Activated T-cell treated with anti-CD3 and anti-CD28 coated beads, Interleukin-2, amount 50 U/mL, for 48 hours (primary cell): ENCODE measurements at regions not wholly inside any gene's neighbourhood (a gene's known extent, or its start where the extent isn't known, plus 50 kb on each side); places are given as distances from the start of the nearest gene placed in this dataset.

Experiments
- DNase-seq, 2 experiments: peaks; one replicate each; pipeline ENCODE4 v3.0.0-alpha.2; 2020

GRCh38 chr9:18075253-18075952, 398.6 kb upstream of the ADAMTSL1 start:
- no peak for DNase-seq

- DNase-seq, result no peak
Observed at GRCh38 chr9:18077941-18078678, 395.8 kb upstream of the ADAMTSL1 start.

- no peak for DNase-seq
Observed at GRCh38 chr9:18092138-18092537, 381.8 kb upstream of the ADAMTSL1 start.

- DNase-seq, result no peak
Observed at GRCh38 chr9:18106006-18106560, 367.9 kb upstream of the ADAMTSL1 start.

GRCh38 chr9:18109675-18110074, 364.3 kb upstream of the ADAMTSL1 start:
- no peak for DNase-seq

- DNase-seq, result no peak
Observed at GRCh38 chr9:18111146-18111545, 362.8 kb upstream of the ADAMTSL1 start.

GRCh38 chr9:18114559-18115475, 359.1 kb upstream of the ADAMTSL1 start:
- no peak for DNase-seq

GRCh38 chr9:18118268-18118667, 355.7 kb upstream of the ADAMTSL1 start:
- DNase-seq, result no peak

GRCh38 chr9:18122171-18122570, 351.8 kb upstream of the ADAMTSL1 start:
- DNase-seq, result no peak

GRCh38 chr9:18124760-18125159, 349.2 kb upstream of the ADAMTSL1 start:
- DNase-seq, result no peak

GRCh38 chr9:18126831-18127498, 347.0 kb upstream of the ADAMTSL1 start:
- DNase-seq, result no peak

GRCh38 chr9:18127499-18127875, 346.5 kb upstream of the ADAMTSL1 start:
- DNase-seq, result no peak

GRCh38 chr9:18129809-18130334, 344.1 kb upstream of the ADAMTSL1 start:
- no peak for DNase-seq

- no peak for DNase-seq
Observed at GRCh38 chr9:18136354-18136994, 337.5 kb upstream of the ADAMTSL1 start.

- no peak for DNase-seq
Observed at GRCh38 chr9:18137815-18138214, 336.1 kb upstream of the ADAMTSL1 start.

GRCh38 chr9:18138656-18139055, 335.3 kb upstream of the ADAMTSL1 start:
- no peak for DNase-seq

GRCh38 chr9:18141681-18142080, 332.3 kb upstream of the ADAMTSL1 start:
- no peak for DNase-seq

GRCh38 chr9:18143073-18143745, 330.7 kb upstream of the ADAMTSL1 start:
- no peak for DNase-seq

GRCh38 chr9:18146329-18146728, 327.6 kb upstream of the ADAMTSL1 start:
- no peak for DNase-seq

- no peak for DNase-seq
Observed at GRCh38 chr9:18149471-18150011, 324.4 kb upstream of the ADAMTSL1 start.

GRCh38 chr9:18154661-18155060, 319.3 kb upstream of the ADAMTSL1 start:
- no peak for DNase-seq
